ENCODE measurements at regions not wholly inside any gene's neighbourhood (a gene's known extent, or its start where the extent isn't known, plus 50 kb on each side); places are given as distances from the start of the nearest gene placed in this dataset.

DNA sequence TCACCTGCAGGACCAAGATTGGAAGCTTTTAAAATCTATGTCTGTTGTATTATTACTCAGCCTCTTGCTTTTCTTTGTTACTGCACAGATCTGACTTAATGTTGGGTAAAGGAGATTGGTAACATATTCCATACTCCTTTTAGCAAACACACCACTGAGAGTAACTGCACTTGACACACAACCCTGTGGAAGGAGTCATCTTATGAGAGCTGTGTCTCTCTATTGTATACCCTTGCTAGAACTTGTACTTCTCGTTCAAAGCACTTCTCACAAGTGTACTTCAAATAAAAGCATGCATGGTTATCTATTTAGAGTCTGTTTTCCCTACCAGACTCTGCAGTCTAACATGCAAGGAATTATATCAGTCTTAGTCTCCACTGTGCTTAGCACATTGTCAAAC, 813.4 kb downstream of the ADGRL2 start:
- FAIRE-seq: no peak
- DNase-seq (ENCODE audit: low spot score): no peak

DNA sequence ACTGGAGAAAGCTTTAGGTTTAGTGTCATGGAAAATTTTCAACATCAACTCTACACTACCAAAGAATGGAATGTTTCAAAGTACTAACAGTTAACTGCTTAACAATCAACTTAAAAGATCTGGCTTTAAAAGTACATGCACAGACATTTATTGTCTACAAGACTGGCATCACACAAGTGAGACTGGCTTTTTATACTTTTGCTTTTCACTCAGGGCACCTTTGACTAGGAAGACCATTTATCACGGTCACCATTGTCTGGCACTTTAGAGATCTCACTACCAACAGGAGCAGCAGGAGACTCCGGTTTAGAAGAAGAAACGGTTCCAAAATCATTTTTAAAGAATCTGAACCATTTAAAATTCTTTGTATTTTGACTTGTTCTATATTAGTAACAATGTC, 812.3 kb downstream of the ADGRL2 start:
- DNase-seq (ENCODE audit: low spot score): no peak
- FAIRE-seq: no peak

DNA sequence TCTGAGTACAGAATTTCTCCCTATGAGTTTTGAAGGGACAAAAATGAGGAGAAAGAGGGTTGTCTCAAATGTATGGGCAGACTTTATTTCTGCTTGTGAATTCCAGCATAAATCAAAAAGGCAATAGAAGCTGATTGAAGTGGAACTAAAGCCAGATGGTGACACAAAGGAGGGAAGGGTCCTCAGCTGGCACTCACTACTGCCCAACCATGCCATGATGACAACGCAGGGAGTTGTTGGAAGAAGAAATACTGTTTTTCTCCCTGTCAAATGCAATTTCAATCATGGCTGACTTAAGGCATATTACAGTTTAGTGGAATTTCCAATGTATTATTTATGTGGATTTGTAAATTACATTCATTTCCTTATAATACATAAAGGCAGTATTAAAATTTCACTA, 805.8 kb downstream of the ADGRL2 start:
- no peak for FAIRE-seq

DNA sequence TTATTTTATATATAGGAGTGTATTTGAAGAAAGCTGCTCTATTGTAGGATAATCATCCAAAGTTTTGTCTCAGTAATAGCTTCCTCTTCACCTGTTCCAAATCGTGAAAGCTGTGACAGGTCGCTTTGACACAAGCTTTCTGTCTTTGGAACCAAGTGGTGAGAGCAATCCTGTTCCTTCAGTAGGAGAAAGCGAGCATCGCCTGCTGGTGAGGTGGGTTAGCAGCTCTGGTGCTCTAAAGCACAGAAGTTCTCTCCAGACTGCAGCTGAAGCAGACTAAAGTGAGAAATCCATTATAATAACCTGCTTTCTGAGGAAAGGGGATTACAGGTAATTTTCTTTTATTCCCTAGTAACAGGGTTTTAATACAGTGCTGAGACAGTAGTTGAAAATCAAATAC, 803.8 kb downstream of the ADGRL2 start:
- FAIRE-seq: no peak
- DNase-seq (ENCODE audit: low spot score): no peak

More for the DNA sequence above, 805.8 kb downstream of the ADGRL2 start:
- DNase-seq (ENCODE audit: low spot score): no peak

DNA sequence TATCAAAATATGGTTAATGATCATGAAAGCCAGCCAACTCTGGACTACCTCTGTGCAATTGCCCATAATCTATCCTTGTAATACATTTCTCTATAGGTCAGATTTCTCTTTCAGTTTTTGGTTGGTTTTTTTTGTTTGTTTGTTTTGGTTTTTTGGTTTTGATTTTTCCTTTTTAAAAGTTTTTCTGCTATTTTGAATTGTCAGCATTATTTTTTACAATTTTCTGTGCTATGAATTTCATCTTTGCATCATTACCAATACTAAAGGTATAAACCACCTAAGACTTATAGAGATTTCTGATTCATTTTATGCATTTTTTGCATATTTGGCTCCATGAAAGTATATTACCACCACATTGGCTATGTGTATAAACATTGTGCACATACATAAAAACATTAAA, 799.6 kb downstream of the ADGRL2 start:
- FAIRE-seq (no peak), DNase-seq (ENCODE audit: low spot score) (no peak)

DNA sequence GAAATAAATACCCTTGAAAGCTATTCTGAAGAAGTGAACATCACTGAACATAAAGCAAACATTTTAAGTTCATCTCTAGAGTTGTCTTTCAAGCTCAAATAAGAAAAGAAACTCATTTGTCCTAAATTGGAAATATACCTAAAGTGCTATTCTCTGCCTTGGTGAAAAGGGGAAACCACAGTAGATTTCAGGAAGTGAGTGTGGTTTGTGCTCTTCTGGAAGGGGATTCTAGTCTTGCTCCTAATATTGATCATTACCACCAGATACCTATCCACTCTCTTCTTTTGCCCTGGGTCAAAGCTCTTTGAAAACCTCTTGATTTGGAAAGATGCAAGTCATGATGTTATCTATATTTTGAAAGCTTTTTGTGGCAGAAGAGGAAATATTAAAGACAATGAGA, 798.1 kb downstream of the ADGRL2 start:
- no peak for FAIRE-seq

DNA sequence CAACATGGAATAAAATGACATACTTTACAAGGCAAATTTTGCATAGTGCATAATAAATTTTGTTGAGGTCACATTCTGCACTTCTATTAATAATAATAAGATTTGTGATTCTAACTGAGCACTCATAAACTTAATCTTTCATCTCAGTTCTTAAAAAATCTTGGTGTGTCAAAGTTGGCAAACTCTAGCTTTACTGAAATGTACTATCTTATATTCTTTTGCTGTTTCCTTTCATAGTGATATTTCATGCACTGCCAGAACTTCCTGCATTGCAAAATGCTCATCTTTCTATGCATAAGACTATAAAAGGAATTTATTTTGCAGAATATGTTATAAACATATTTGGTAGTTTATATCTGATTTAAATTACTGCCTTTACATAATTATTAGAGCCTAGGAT, 797.6 kb downstream of the ADGRL2 start:
- FAIRE-seq: no peak
- DNase-seq (ENCODE audit: low spot score): no peak

More for the DNA sequence above, 798.1 kb downstream of the ADGRL2 start:
- DNase-seq (ENCODE audit: low spot score): no peak

DNA sequence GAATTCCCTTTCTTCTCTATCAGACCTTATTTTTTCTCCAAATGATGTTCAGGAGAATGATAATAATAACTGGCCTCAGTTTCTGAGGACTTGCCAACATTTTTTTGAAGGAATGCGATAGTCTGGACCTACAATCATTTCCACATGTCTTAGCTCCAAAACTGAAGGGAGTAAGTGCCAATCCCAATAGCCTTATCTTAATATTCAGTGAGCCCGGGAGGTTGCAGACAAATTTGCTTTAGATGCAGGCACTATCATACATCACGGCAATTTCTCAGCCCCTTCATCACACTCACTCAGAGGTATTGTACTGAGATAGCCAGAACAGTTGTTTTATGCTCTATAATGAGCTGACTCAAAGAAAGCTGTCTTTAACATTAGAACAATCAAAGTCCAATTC, 796.9 kb downstream of the ADGRL2 start:
- DNase-seq (ENCODE audit: low spot score) (no peak), FAIRE-seq (no peak)

DNA sequence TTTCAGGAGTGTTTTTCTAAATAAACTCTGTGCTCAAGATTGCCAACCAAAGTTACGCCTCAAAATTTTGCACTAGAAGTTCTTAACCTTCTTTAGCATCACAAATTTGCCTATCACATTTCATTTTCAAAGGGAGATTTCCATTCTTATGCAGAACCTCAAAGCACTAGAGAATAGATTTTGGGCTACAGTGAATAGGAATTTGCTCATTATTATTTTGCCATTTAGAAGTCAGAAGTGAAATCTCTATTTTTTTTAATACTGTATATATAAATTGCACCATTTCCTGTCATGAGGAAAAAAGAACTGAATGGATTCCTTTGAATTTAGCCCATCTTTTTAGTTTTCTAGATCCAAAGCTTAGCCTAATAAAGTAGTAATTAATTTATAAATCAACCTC, 796.4 kb downstream of the ADGRL2 start:
- FAIRE-seq (no peak), DNase-seq (ENCODE audit: low spot score) (no peak)

DNA sequence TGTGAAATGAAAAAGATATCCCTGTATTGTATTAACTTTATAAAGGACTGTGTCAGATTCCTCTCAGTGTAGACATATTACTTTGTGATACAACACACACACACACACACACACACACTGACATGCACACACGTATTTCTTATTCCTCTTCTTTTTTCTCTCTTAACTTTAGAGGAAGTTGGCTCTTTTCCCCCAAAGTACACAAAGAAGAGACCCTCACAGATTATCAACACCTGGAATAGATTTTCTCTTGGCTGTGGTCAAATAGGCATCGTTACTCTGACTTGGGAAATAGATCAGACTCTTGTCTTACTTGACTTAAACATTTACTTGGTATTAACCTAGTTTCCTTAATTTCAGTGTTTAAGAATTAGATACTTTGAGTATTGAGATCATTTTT, 792.8 kb downstream of the ADGRL2 start:
- FAIRE-seq: no peak

DNA sequence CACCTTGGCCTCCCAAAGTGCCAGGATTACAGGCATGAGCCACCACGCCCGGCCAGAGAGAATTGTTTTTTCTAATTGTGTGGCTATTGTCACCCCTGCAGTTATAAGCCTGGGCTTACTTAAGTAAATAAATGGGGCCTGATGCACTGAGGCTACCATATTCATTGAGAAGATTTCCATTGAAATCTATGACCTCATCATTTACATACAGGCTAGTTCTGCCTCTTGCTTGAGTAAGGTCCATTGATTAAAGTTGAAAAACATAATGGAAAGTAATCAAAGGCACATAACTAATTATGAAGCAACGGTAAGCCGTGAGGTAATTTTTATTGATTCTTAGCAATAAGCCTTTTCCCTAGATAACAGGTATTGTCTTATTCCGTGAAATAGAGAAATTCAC, 788.9 kb downstream of the ADGRL2 start:
- DNase-seq (ENCODE audit: low spot score) (no peak), FAIRE-seq (no peak)

More for the DNA sequence above, 792.8 kb downstream of the ADGRL2 start:
- DNase-seq (ENCODE audit: low spot score): no peak

DNA sequence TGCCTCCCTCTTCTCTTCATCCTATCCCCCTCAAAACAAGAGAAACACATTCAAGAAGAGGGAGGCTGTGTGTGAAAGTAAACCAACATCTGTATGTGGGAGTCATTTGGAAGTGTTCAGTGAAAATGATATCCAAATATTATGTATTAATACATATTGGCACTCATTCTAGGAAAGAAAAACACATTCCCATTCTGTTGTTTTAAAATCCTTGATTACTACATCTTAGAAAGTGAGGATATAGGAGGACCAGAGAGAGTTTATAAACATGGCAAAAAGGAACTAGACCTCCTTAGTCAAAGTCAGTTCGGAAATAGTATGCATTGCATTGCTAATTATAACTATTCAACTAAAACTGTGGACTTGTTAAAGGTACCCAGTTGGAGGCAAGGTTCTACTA, 786.6 kb downstream of the ADGRL2 start:
- no peak for FAIRE-seq
- no peak for DNase-seq (ENCODE audit: low spot score)

DNA sequence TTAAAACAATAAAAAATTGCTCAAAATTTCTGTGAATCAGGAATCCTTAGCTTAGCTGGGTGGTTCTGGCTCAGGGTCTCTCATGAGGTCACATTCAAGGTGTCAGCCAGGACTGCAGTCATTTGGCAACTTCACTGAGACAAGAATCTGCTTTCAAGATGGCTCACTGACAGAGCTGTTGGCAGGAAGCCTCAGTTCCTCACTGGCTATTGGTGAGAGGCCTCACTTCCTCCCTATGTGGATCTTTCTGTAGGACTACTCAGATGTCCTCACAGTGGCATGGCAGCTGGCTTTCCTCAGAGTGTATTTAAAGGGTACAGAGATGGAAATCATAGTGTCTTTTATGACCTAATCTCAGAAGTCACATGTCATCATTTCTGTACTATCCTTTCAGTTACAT, 785.7 kb downstream of the ADGRL2 start:
- DNase-seq (ENCODE audit: low spot score): no peak
- no peak for FAIRE-seq

DNA sequence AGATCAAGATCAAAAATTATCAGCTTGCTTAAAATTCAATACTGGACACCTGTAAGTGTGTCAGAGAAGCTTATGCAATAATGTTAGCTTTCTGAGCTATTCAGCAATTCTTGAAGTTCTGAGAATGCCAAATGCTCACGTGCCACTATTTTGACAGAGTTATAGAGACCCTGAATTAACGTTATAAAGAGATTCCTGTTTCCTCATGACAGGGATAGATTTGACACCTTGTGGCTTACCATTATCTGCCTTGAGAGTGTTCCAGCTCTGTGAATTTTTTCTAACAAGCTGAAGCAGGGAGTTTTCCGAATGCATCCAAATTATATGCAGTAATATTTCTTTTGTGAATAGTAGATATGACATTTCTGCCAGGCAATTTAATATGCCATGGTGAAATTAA, 781.6 kb downstream of the ADGRL2 start:
- FAIRE-seq (no peak), DNase-seq (ENCODE audit: low spot score) (no peak)

DNA sequence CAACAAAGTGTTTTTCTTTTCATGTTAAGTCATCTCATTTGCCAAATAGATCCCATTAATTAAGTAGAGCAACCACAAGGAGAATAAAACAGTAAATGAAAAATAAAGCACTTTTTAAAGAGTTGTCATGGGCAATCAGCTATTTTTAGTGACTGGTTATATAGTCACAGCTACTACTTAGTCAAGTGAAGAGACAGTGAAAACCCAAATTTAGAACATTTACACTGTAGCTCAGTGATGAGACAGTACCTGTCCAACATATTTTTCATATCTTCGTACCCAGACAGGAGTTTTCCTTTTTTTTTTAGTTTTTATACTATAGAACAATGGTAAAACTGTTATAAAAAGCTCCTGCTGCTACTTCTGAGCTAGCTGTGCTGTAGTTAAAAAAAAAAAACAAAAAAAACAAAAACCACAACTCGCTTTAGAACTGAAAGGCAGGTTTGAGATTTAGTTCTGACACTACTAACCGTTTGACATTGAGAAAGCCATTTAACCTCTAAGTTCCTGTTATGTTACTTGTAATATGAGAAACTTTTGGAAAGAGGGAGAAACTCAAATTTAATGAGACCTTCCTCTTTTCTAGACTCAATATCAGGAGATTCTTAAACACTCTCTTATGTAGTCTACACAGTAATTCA, 777.5 kb downstream of the ADGRL2 start:
- FAIRE-seq: no peak

DNA sequence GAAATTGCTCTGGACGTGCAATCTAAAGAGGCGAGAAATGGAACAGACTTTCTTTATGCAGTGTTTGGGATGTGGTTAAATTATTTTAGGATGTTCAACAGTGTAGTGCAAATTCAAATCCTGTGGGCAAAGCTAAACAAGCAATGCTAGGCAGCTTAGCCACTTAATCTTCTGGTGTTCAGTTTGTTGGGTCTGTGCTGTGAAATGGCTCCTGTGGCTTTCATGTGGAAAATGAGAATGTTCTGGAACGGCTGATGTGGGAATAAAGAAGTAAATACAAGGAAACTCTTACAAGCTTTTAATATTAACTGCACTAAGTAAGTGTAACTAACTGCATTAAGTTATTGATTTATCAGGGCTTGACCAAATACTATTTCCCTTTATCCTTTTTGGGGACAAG, 766.6 kb downstream of the ADGRL2 start:
- DNase-seq (ENCODE audit: low spot score) (no peak), FAIRE-seq (no peak)

More for the DNA sequence above, 777.5 kb downstream of the ADGRL2 start:
- DNase-seq (ENCODE audit: low spot score): no peak

DNA sequence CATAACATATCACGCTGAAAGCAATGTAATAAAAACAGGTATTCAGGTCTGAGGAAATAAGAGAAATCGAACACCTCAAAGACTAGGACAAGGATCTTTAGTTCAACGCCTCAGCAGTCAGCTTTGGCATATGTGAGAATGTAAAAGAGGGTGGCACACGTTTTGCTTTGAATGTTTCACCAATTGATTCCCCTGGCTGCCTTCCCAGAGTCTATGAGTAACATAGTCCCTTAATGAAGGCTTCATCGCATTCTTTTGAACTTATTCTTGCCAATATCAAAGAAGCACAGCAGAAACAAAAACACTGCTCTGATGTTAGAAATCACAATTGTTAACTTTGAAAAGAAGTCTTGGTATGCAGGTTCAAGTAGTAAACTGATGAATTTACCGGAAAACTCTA, 764.8 kb downstream of the ADGRL2 start:
- no peak for FAIRE-seq

DNA sequence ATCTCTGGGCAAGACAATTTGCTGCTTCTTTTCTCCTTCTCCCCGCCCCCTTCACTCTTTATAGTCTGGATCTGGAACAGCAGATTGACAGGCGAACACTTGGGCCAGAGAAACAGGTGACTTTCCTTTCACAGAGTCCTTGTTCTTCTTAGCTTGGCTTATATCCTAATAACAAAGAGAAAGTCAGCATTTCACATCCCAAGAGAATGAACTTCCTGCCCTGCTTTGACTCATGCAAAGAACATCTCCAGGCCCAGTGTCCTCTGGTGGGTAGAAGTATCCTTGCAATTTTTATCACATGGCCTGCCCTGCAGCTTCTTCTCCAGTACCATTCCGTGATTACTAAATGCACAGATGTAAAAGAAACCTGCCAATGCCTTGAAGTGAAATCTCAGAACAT, 764.4 kb downstream of the ADGRL2 start:
- DNase-seq (ENCODE audit: low spot score): peak; percentile 70
- FAIRE-seq: peak; percentile 61

More for the DNA sequence above, 764.8 kb downstream of the ADGRL2 start:
- peak; percentile 32 for DNase-seq (ENCODE audit: low spot score)

DNA sequence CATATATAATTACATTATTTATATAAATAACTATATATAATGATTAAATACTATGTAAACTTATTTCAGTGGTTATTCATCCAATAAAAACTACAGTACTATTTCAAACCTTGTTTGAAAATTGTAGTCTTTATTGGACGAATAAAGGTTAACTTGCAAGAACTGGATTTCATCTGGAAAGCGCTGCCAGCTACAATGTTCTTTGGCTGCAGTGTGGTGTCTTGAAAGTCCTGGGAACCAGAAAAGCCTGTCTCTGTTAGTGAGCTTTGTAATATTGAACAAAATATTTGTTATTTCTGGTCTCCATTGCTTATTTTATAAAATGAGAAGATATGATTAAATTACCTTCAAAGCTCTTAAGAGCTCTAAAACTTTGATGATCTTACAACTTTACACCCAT, 763.6 kb downstream of the ADGRL2 start:
- DNase-seq (ENCODE audit: low spot score): no peak
- no peak for FAIRE-seq

DNA sequence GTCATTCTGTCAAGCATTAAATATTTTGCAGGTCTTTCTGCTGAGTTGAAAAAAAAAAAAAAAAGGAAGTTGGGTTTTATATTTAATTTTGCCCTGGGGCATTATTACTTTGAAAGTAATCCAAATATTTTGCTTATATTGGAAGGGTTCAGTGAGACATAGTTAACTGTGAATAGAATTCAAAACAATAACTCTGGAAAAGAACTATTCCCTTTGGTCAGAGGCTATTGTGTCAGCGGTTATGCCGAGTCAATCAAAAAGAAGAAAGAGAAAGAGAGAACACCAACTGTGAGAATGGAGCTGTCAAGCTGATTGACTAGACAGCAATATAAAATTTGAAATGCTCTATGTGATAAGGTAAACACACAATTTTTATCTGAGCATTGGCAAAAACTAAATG, 761.7 kb downstream of the ADGRL2 start:
- DNase-seq (ENCODE audit: low spot score) (no peak), FAIRE-seq (no peak)

DNA sequence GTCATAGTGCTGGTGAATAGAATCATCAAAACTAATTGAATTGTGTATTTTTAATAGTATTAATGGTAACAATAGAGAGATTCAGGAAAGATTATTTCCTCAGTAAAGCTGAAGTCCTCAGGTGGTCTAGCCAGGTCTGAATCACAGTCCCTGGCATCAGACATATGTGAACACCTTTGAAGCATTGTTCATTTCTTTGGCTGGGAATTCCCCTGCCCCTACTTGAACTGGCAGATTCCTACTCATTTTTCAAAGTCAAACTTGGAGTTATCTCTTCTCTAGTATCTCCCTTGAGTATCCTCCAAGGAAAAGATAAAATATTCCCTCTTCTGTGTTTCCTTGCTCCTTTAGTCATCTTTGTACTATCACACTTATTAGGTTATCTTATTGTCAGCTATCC, 759.8 kb downstream of the ADGRL2 start:
- FAIRE-seq (no peak), DNase-seq (ENCODE audit: low spot score) (no peak)

DNA sequence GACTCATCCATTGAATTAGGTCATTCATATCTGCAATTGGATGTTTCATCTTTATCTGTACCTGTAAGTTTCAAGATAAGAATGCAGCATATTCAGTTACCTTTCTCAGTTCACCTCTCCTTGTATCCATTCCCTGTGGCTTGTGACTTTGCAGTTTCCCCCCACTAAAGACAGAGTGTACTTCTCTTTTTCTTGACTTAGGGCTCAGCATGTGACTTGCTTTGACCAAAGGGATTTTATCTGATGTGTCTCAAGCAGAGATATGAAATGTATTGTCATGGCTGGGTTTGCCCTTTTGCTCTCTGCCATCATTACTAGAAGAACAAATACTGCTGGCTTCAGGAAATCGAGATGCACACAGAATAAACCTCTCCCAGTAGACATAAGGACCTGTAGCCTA, 754.8 kb downstream of the ADGRL2 start:
- FAIRE-seq (no peak), DNase-seq (ENCODE audit: low spot score) (no peak)

DNA sequence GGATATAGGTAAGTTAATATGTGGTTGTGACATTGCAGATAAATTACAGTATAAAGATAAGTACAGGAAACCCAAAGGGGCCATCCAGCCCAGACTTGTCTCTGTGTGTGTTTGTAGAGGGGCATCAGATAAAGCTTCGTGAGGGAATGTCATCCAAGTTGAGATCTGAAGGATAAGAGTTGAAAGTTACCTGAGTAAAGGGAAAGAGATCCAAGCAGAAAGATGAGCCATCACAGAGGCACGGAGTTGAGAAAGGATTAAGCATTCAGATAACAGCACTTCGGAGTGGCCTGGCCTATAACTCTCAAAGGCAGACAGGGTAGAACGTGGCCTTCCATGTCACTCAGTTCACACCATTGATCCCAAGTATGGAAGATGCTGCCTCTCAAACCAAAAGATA, 749.1 kb downstream of the ADGRL2 start:
- DNase-seq (ENCODE audit: low spot score) (no peak), FAIRE-seq (no peak)

DNA sequence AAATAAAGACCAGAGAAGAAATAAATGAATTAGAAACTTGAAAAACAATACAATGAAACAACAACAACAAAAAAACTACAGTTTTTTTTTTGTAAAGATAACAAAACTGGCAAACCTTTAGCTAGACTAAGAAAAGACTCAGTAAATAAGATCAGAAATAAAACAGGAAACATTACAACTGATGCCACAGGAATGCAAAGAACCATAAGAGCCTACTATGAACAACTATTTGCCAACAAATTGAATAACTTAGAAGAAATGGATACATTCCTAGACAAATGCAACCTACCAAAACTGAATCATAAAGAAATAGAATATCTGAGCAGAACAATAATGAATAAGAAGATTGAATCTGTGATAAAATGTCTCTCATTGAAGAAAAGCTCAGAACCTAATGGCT, 742.0 kb downstream of the ADGRL2 start:
- DNase-seq (ENCODE audit: low spot score): no peak
- no peak for FAIRE-seq
